Suprapubic skin (tissue), 3 donors: ENCODE measurements at regions not wholly inside any gene's neighbourhood (a gene's known extent, or its start where the extent isn't known, plus 50 kb on each side); places are given as distances from the start of the nearest gene placed in this dataset.

Experiments used
- POLR2AphosphoS5 ChIP-seq, 3 donors: sonication (generic); formaldehyde crosslinking; IDR thresholded peaks; one replicate each; pipeline ENCODE4 v1.6.1; 2017; ENCODE audit warnings: antibody characterized with exemption in 3 of 3
- TF ChIP-seq, protein P1 (sequence below), 2 donors: fragments of 200-600 bp in 1 of 2; fragments of 450-650 bp in 1 of 2; sonication (generic) in 1 of 2; IDR thresholded peaks; one replicate each; pipeline ENCODE4 v1.5.1; 2016 to 2019; ENCODE audit warnings: antibody characterized with exemption in 2 of 2, mild to moderate bottlenecking in 1 of 2, moderate library complexity in 1 of 2

DNA sequence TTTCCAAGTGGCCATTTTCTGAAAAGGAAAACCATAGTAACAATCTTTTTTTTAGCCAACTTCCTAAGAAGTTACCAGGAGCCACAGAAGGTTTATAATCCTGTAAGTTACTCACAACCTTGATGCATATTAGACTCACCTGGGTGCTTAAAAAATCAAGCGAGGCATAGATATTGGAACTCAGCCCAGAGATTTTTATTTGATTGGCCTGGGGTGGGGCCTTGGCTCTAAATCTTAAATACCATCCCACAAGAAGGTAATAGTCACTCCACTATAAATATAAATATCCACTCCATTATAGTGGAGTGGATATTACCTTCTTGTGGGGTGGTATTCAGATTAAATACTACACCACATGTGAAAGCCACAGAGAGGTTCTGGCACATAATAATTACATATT, 429.6 kb downstream of the RFC3 start:
- TF ChIP-seq POLR2AphosphoS5 (IDR thresholded peaks at IDR 0.05): no peak
- TF ChIP-seq, protein P1, sequence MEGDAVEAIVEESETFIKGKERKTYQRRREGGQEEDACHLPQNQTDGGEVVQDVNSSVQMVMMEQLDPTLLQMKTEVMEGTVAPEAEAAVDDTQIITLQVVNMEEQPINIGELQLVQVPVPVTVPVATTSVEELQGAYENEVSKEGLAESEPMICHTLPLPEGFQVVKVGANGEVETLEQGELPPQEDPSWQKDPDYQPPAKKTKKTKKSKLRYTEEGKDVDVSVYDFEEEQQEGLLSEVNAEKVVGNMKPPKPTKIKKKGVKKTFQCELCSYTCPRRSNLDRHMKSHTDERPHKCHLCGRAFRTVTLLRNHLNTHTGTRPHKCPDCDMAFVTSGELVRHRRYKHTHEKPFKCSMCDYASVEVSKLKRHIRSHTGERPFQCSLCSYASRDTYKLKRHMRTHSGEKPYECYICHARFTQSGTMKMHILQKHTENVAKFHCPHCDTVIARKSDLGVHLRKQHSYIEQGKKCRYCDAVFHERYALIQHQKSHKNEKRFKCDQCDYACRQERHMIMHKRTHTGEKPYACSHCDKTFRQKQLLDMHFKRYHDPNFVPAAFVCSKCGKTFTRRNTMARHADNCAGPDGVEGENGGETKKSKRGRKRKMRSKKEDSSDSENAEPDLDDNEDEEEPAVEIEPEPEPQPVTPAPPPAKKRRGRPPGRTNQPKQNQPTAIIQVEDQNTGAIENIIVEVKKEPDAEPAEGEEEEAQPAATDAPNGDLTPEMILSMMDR (IDR thresholded peaks at IDR 0.05): no peak
